Left ventricle myocardium inferior (tissue), 1 donor: ENCODE measurements at regions not wholly inside any gene's neighbourhood (a gene's known extent, or its start where the extent isn't known, plus 50 kb on each side); places are given as distances from the start of the nearest gene placed in this dataset.

Experiments used
- DNase-seq: peaks from one replicate; pipeline ENCODE4 v3.0.0-alpha.2; 2020
- H3K27ac ChIP-seq: fragments of 200-600 bp; replicated peaks from 2 replicates; pipeline ENCODE4 v1.8.0; 2021
- H3K27me3 ChIP-seq: fragments of 200-600 bp; 2 replicates; pipeline ENCODE4 v1.8.0; 2021; ENCODE audit warnings: low read depth
- H3K36me3 ChIP-seq: fragments of 200-600 bp; 2 replicates; pipeline ENCODE4 v1.8.0; 2021
- H3K4me1 ChIP-seq: fragments of 200-600 bp; 2 replicates; pipeline ENCODE4 v1.8.0; 2021
- H3K4me3 ChIP-seq: fragments of 200-600 bp; 2 replicates; pipeline ENCODE4 v1.8.0; 2021; ENCODE audit warnings: mild to moderate bottlenecking, moderate library complexity
- H3K9me3 ChIP-seq: fragments of 200-600 bp; replicated peaks from 2 replicates; pipeline ENCODE4 v1.8.0; 2021
- intact Hi-C: fragments of 100-400 bp; cut with micrococcal nuclease; formaldehyde crosslinking; loops from one replicate; pipeline ENCODE4 v1.11.0; 2022
- TF ChIP-seq, protein P1 (sequence below): fragments of 200-600 bp; IDR thresholded peaks from 2 replicates; pipeline ENCODE4 v1.8.0; 2021; ENCODE audit warnings: antibody characterized with exemption, mild to moderate bottlenecking, borderline replicate concordance
- donor health status: DM: no; HTN: yes; CAD: no; lungs with severe emphysema.

DNA sequence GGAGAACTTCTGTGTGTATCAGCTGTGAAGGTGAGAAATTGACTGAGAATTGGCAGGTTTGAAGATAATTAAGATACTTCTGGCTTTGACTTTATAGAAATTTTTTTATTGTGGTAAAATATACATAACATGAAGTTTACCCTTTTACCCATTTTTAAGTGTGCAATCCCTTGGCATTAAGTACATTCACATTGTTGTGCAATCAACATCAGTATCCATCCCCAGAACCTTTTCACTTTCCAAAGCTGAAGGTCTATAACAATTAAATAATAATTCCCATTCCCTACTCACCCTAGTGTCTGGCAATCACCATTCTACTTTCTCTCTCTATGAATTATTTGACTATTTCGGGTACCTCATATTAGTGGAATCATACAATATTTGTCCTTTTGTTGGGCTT, 69.9 kb downstream of the ACTBL2 start:
- H3K9me3 ChIP-seq = no peaks in the 10 kb centered on the region
- H3K36me3 ChIP-seq = no peaks in the 10 kb centered on the region
- no peak overlapping the region for H3K27ac ChIP-seq
- DNase-seq = no peak
- no peak overlapping the region for H3K4me3 ChIP-seq
- TF ChIP-seq, protein P1, sequence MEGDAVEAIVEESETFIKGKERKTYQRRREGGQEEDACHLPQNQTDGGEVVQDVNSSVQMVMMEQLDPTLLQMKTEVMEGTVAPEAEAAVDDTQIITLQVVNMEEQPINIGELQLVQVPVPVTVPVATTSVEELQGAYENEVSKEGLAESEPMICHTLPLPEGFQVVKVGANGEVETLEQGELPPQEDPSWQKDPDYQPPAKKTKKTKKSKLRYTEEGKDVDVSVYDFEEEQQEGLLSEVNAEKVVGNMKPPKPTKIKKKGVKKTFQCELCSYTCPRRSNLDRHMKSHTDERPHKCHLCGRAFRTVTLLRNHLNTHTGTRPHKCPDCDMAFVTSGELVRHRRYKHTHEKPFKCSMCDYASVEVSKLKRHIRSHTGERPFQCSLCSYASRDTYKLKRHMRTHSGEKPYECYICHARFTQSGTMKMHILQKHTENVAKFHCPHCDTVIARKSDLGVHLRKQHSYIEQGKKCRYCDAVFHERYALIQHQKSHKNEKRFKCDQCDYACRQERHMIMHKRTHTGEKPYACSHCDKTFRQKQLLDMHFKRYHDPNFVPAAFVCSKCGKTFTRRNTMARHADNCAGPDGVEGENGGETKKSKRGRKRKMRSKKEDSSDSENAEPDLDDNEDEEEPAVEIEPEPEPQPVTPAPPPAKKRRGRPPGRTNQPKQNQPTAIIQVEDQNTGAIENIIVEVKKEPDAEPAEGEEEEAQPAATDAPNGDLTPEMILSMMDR = no peak
- H3K4me1 ChIP-seq = peaks cover 59% of the 10 kb centered on the region
- no peaks in the 10 kb centered on the region for H3K27me3 ChIP-seq
- intact Hi-C loops = no loop called here

DNA sequence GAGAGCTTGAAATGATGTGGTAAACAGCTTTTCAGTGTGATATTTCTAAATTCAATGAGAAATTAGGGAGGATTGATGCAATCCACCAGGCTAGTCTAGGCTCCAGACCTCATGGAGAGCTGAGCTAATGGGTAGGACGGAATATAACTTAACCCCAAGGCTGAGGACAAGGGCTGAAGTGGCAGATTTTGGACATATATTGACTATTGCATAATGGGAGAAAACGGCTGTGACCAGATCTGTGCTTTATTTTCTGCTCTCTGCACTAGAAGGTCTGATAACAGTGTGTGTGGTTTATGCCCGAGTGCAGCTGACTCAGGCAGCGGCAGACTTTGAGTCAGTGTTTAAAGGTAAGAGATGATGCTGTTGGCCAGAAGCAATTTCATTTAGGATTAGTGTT, 70.6 kb downstream of the ACTBL2 start:
- intact Hi-C loops = no loop called here
- Histone ChIP-seq H3K4me1 (peaks cover 66% of the 10 kb centered on the region), H3K27me3 (no peaks in the 10 kb centered on the region), H3K4me3 (no peak overlapping the region), H3K9me3 (no peaks in the 10 kb centered on the region), H3K27ac (no peak overlapping the region), H3K36me3 (no peaks in the 10 kb centered on the region)
- TF ChIP-seq, protein P1 = no peak
- no peak for DNase-seq

DNA sequence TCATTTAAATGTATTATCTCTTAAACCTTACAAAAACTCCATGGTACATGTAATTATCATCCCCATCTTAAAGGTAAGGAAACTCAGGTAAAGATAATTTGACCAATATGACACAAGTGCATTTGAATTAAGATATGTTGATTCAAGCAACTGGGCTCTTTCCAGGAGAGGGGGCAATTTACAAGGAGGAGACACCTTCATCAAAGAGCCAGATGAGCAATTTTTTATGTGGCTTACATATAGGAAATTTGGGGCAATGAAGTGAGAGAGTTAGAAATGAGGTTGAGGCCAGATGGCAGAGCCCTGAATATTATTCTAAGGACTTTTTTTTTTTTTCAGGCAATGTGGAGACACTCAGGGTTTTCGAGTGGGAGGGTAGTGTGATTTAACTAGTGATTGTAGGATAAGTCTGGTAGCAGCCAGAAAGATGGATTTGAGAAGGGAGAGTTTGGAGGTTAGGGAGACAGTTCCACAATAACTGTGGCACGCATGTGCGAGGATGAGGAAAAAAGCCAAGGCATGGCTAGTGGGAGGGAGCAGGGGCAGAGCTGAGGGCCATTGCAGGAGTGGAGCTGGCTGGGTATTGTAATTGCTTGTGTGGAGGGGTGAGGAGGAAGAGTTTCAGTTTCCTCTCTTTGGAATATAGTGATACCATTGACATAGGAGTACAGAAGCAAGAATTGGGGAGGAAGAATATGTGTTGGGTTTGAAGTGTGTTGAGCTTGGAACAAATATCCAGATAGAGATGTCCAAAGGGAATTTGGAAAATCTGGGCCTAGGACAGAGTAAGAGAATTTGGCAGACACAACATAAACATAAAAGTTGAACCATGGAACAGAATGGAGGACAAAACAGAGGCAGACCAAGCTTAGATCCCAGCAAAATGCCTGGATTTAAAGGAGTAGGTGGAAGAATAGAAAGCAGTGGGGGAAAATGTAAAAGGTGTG, 72.0 kb downstream of the ACTBL2 start:
- H3K4me3 ChIP-seq = no peak overlapping the region
- intact Hi-C loops = no loop called here
- H3K27ac ChIP-seq = peak overlapping the region; percentile 34
- H3K9me3 ChIP-seq = no peaks in the 10 kb centered on the region
- peaks cover 70% of the 10 kb centered on the region for H3K4me1 ChIP-seq
- no peaks in the 10 kb centered on the region for H3K36me3 ChIP-seq
- TF ChIP-seq, protein P1 = no peak
- DNase-seq = no peak
- H3K27me3 ChIP-seq = no peaks in the 10 kb centered on the region

DNA sequence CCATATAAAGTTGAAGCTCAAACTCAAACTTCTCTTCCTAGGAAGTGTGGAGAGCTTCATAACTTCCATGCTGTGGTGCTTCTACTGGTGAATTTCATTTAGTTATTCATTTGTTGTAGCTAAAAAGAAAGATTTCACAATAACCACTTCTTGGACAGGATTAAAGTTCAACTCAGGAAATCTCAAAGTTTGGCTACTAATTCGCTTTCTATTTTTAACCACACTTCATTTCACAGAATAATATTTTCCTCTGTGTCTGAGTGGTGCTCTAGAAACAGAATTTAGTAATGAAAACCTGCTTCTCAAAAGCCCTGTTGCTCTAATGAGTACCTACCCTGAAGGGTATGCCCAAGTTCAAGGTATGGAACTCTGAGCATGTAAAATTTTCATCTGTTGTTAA, 73.9 kb downstream of the ACTBL2 start:
- no peak overlapping the region for H3K4me3 ChIP-seq
- no peaks in the 10 kb centered on the region for H3K9me3 ChIP-seq
- intact Hi-C loops = no loop called here

DNA sequence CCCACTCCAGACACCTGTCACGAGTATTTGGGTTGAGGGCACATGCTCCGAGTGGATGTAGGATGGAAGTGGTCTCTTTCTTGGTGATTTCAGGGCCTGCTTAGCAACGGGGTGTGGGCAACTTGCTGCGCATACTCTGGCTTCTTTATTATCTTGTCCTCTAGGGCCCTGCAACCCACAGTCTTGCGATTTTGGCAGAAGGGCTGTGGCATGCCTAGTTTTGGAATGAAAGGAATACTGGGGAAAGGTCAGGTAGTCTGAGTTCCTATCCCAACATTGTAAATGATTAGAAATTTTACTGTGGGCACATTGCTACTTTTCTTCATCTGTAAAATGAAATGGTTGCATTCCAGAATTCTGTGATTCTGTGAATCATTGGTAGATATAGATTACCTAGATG, 74.3 kb downstream of the ACTBL2 start:
- no peaks in the 10 kb centered on the region for H3K36me3 ChIP-seq
- intact Hi-C loops = no loop called here
- peak overlapping the region; percentile 58 for H3K27ac ChIP-seq
- H3K4me1 ChIP-seq = peaks cover 70% of the 10 kb centered on the region
- no peak for DNase-seq
- no peaks in the 10 kb centered on the region for H3K9me3 ChIP-seq
- no peaks in the 10 kb centered on the region for H3K27me3 ChIP-seq
- TF ChIP-seq, protein P1 = no peak
- no peak overlapping the region for H3K4me3 ChIP-seq

More for the DNA sequence above, 73.9 kb downstream of the ACTBL2 start:
- peaks cover 70% of the 10 kb centered on the region for H3K4me1 ChIP-seq
- H3K36me3 ChIP-seq = no peaks in the 10 kb centered on the region
- TF ChIP-seq, protein P1 = no peak
- H3K27ac ChIP-seq = peak overlapping the region; percentile 58
- no peak for DNase-seq
- H3K27me3 ChIP-seq = no peaks in the 10 kb centered on the region
